Endothelial cell of umbilical vein (primary cell): ENCODE measurements at regions not wholly inside any gene's neighbourhood (a gene's known extent, or its start where the extent isn't known, plus 50 kb on each side); places are given as distances from the start of the nearest gene placed in this dataset.

ENCODE experiments used
- BruUV-seq: library from RNA; stranded (reverse); fragments of 400-500 nt; replicated peaks from 2 replicates; lab custom pipeline; 2021; lab: Mats Ljungman, UMichigan
- CTCF ChIA-PET: fragments of 300-600, 350-600 bp; sonication (Branson Sonifier 250); formaldehyde crosslinking; loops from one replicate; lab custom pipeline; 2021; ENCODE audit warnings: antibody characterized with exemption, inconsistent platforms; lab: Charles Lee
- POLR2A ChIA-PET: fragments of 300-600, 350-600 bp; sonication (Branson Sonifier 250); formaldehyde crosslinking; loops from one replicate; lab custom pipeline; 2021; ENCODE audit warnings: antibody characterized with exemption, inconsistent platforms; lab: Charles Lee
- DNase-seq: peaks from one replicate; pipeline ENCODE4 v3.0.0-alpha.2; 2011; ENCODE audit warnings: low read depth, low spot score
- FAIRE-seq: peaks from 2 replicates; lab custom pipeline; 2011; peaks lifted over from hg19 to GRCh38; lab: Jason Lieb, UNC
- H2AFZ ChIP-seq: 2 replicates; pipeline ENCODE4 v1.6.0; 2012; ENCODE audit warnings: low read depth, low read length, control low read depth, inconsistent platforms
- H3K27ac ChIP-seq: 2 replicates; pipeline ENCODE4 v1.5.1; 2011; ENCODE audit warnings: low read depth, mild to moderate bottlenecking, control low read depth, low read length, moderate library complexity; ENCODE audit not compliant: insufficient read depth
- H3K27me3 ChIP-seq, 2 experiments: 2 replicates each; pipeline versions ENCODE4 v1.6.0 to v1.6.1; 2011; ENCODE audit warnings: low read length in 2 of 2, mixed read lengths in 1 of 2; ENCODE audit not compliant: control insufficient read depth in 2 of 2, insufficient read depth in 2 of 2
- H3K36me3 ChIP-seq, 2 experiments: 2 replicates in 1 of 2; 3 replicates in 1 of 2; pipeline ENCODE4 v1.5.1; 2011; ENCODE audit warnings: low read length in 2 of 2, mild to moderate bottlenecking in 1 of 2, moderate library complexity in 1 of 2; ENCODE audit not compliant: control insufficient read depth in 2 of 2, insufficient read depth in 2 of 2; ENCODE audit errors: extremely low read depth in 1 of 2
- H3K4me1 ChIP-seq: 3 replicates; pipeline ENCODE4 v1.5.1; 2011; ENCODE audit warnings: mild to moderate bottlenecking, low read length; ENCODE audit not compliant: control insufficient read depth, insufficient read depth; ENCODE audit errors: extremely low read depth
- H3K4me2 ChIP-seq: 2 replicates; pipeline ENCODE4 v1.6.1; 2011; ENCODE audit warnings: low read length, control low read depth, mixed read lengths; ENCODE audit not compliant: insufficient read depth
- H3K4me3 ChIP-seq, 3 experiments: fragments of 200-600 bp in 1 of 3; sonication (generic), shearing (Covaris generic) in 1 of 3; replicated peaks in 1 of 3; 2 replicates each; pipeline ENCODE4 v1.5.1; 2011 to 2016; ENCODE audit warnings: control low read depth in 3 of 3, low read length in 3 of 3, mild to moderate bottlenecking in 2 of 3, inconsistent platforms in 1 of 3, low read depth in 1 of 3, moderate library complexity in 1 of 3; ENCODE audit not compliant: insufficient read depth in 1 of 3
- H3K79me2 ChIP-seq: 2 replicates; pipeline ENCODE4 v1.6.0; 2012; ENCODE audit warnings: low read length, inconsistent platforms; ENCODE audit not compliant: control insufficient read depth, insufficient read depth
- H3K9ac ChIP-seq: replicated peaks from 2 replicates; pipeline ENCODE3; 2011; ENCODE audit warnings: low read length, control low read depth; ENCODE audit not compliant: insufficient read depth; ENCODE audit errors: extremely low read depth
- H3K9me1 ChIP-seq: replicated peaks from 3 replicates; pipeline ENCODE4 v1.6.0; 2011; ENCODE audit warnings: mild to moderate bottlenecking, low read length; ENCODE audit not compliant: control insufficient read depth, insufficient read depth; ENCODE audit errors: extremely low read depth
- H3K9me3 ChIP-seq: replicated peaks from 2 replicates; pipeline ENCODE4 v1.5.1; 2012; ENCODE audit warnings: low read length, inconsistent platforms; ENCODE audit not compliant: control insufficient read depth, insufficient read depth
- H4K20me1 ChIP-seq: replicated peaks from 2 replicates; pipeline ENCODE3; 2011; ENCODE audit warnings: mild to moderate bottlenecking, low read length; ENCODE audit not compliant: control insufficient read depth, insufficient read depth; ENCODE audit errors: extremely low read depth
- CTCF ChIP-seq, 2 donors: IDR thresholded peaks; 1 replicate in 1 of 2; 2 replicates in 1 of 2; pipeline ENCODE4 v1.5.1; 2011; ENCODE audit warnings: low read length in 2 of 2, mild to moderate bottlenecking in 2 of 2, moderate library complexity in 2 of 2, control low read depth in 1 of 2, inconsistent platforms in 1 of 2, low read depth in 1 of 2; ENCODE audit not compliant: insufficient read depth in 1 of 2; ENCODE audit errors: extremely low read depth in 1 of 2
- EZH2 ChIP-seq: IDR thresholded peaks from 2 replicates; pipeline ENCODE4 v1.6.1; 2012; ENCODE audit warnings: borderline replicate concordance, low read depth, mild to moderate bottlenecking, moderate library complexity, low read length, inconsistent platforms; ENCODE audit not compliant: severe bottlenecking
- FOS ChIP-seq: IDR thresholded peaks from 2 replicates; pipeline ENCODE4 v1.6.1; 2011; ENCODE audit warnings: mild to moderate bottlenecking, low read length, moderate library complexity, borderline replicate concordance; ENCODE audit not compliant: insufficient read depth
- GATA2 ChIP-seq: IDR thresholded peaks from 2 replicates; pipeline ENCODE4 v1.7.0; 2011; ENCODE audit warnings: low read depth, mild to moderate bottlenecking, moderate library complexity, mixed read lengths, low read length; ENCODE audit not compliant: insufficient read length, insufficient read depth
- JUN ChIP-seq: IDR thresholded peaks from 2 replicates; pipeline ENCODE4 v1.6.1; 2011; ENCODE audit warnings: borderline replicate concordance, low read depth; ENCODE audit not compliant: insufficient read length, insufficient read depth
- MAX ChIP-seq: IDR thresholded peaks from 2 replicates; pipeline ENCODE4 v1.6.1; 2011; ENCODE audit not compliant: insufficient read depth, insufficient read length
- MYC ChIP-seq: IDR thresholded peaks from one replicate; pipeline ENCODE4 v1.6.1; 2011; ENCODE audit warnings: mild to moderate bottlenecking, low read depth, low read length
- POLR2A ChIP-seq: IDR thresholded peaks from 2 replicates; pipeline ENCODE4 v1.6.1; 2012; ENCODE audit warnings: low read depth, mild to moderate bottlenecking, control low read depth, low read length
- POLR2AphosphoS5 ChIP-seq: IDR thresholded peaks from 2 replicates; pipeline ENCODE4 v1.6.1; 2012; ENCODE audit warnings: low read depth, mild to moderate bottlenecking, control low read depth, low read length, moderate library complexity; ENCODE audit not compliant: insufficient read depth
- dilution Hi-C: fragments of 300-500 bp; cut with MboI; formaldehyde crosslinking; loops from one replicate; pipeline ENCODE4 v1.15.0; 2019; ENCODE audit warnings: low sequenced_read_pairs; ENCODE audit not compliant: extremely low pct_ligation_motif_present
- intact Hi-C: fragments of 100-400 bp; cut with micrococcal nuclease; formaldehyde crosslinking; loops from one replicate; pipeline ENCODE4 v1.10.0; 2022

- Histone ChIP-seq H3K27me3 (no peaks in the 10 kb centered on the region), H3K4me2 (no peak overlapping the region), H3K27ac (no peak overlapping the region), H3K9me3 (no peaks in the 10 kb centered on the region), H3K4me1 (no peaks in the 10 kb centered on the region), H3K9ac (no peak overlapping the region), H2AFZ (no peak overlapping the region), H3K79me2 (no peaks in the 10 kb centered on the region), H3K9me1 (no peaks in the 10 kb centered on the region), H3K36me3 (no peaks in the 10 kb centered on the region), H3K4me3 (no peak overlapping the region), H4K20me1 (no peaks in the 10 kb centered on the region)
- TF ChIP-seq CTCF (IDR thresholded peaks at IDR 0.05; ENCODE audit: extremely low read depth in 1 of 2, insufficient read depth in 1 of 2, low read depth in 1 of 2, low read length in 2 of 2) (no peak), POLR2A (no peak), EZH2 (no peak), FOS (no peak), POLR2AphosphoS5 (no peak), MAX (no peak), MYC (no peak), GATA2 (no peak), JUN (no peak)
- FAIRE-seq (no peak), DNase-seq (no peak)
- BruUV-seq: no TSS peak
- CTCF ChIA-PET: no interaction called here
- intact Hi-C loops: no loop called here
- dilution Hi-C loops: no loop called here
- POLR2A ChIA-PET: no interaction called here
Observed at GRCh38 chr4:115674485-115674884, 561.1 kb upstream of the NDST4 start.
